Neuronal stem cell (in vitro differentiated cells): ENCODE measurements at regions not wholly inside any gene's neighbourhood (a gene's known extent, or its start where the extent isn't known, plus 50 kb on each side); places are given as distances from the start of the nearest gene placed in this dataset.

Experiments used
- DNase-seq: peaks from one replicate; pipeline ENCODE4 v3.0.0-alpha.2; 2013; ENCODE audit warnings: low spot score
- H2AFZ ChIP-seq: one replicate; pipeline ENCODE4 v1.6.1; 2013; ENCODE audit warnings: mild to moderate bottlenecking, low read length, inconsistent platforms
- H2AK5ac ChIP-seq: 2 replicates; pipeline ENCODE4 v1.6.1; 2013; ENCODE audit warnings: low read depth, mild to moderate bottlenecking, inconsistent platforms, low read length, moderate library complexity, mixed read lengths
- H2BK120ac ChIP-seq: 2 replicates; pipeline ENCODE4 v1.6.1; 2013; ENCODE audit warnings: low read depth, mild to moderate bottlenecking, inconsistent platforms, low read length, moderate library complexity, mixed read lengths
- H2BK12ac ChIP-seq: one replicate; pipeline ENCODE4 v1.6.1; 2013; ENCODE audit warnings: low read length, inconsistent platforms
- H2BK15ac ChIP-seq: 2 replicates; pipeline ENCODE4 v1.6.1; 2013; ENCODE audit warnings: mild to moderate bottlenecking, low read length, inconsistent platforms, mixed read lengths
- H2BK5ac ChIP-seq: one replicate; pipeline ENCODE4 v1.6.1; 2013; ENCODE audit warnings: inconsistent platforms, mild to moderate bottlenecking, low read length, moderate library complexity
- H3K14ac ChIP-seq: one replicate; pipeline ENCODE4 v1.6.1; 2013; ENCODE audit warnings: low read length, inconsistent platforms
- H3K18ac ChIP-seq: 2 replicates; pipeline ENCODE4 v1.6.1; 2013; ENCODE audit warnings: low read length, inconsistent platforms
- H3K23ac ChIP-seq: 2 replicates; pipeline ENCODE4 v1.6.1; 2013; ENCODE audit warnings: low read depth, mild to moderate bottlenecking, mixed read lengths, low read length, inconsistent platforms; ENCODE audit not compliant: poor library complexity
- H3K27ac ChIP-seq: replicated peaks from 3 replicates; pipeline ENCODE4 v1.5.1; 2013; ENCODE audit warnings: low read length, inconsistent platforms
- H3K27me3 ChIP-seq, 3 experiments: 2 replicates each; pipeline ENCODE4 v1.6.1; 2013; ENCODE audit warnings: low read length in 3 of 3, mild to moderate bottlenecking in 2 of 3, inconsistent platforms in 1 of 3, low read depth in 1 of 3, mixed read lengths in 1 of 3, moderate library complexity in 1 of 3; ENCODE audit not compliant: control insufficient read depth in 3 of 3, insufficient read depth in 3 of 3
- H3K36me3 ChIP-seq, 2 donors: replicated peaks in 1 of 2; 2 replicates each; pipeline ENCODE4 v1.6.1; 2013; ENCODE audit warnings: low read length in 2 of 2; ENCODE audit not compliant: control insufficient read depth in 2 of 2, insufficient read depth in 2 of 2
- H3K4ac ChIP-seq: 2 replicates; pipeline ENCODE4 v1.6.1; 2013; ENCODE audit warnings: inconsistent platforms, mild to moderate bottlenecking, low read length, moderate library complexity
- H3K4me1 ChIP-seq, 2 donors: 1 replicate in 1 of 2; 2 replicates in 1 of 2; pipeline ENCODE4 v1.6.1; 2013; ENCODE audit warnings: low read length in 2 of 2, low read depth in 1 of 2; ENCODE audit not compliant: control insufficient read depth in 2 of 2, insufficient read depth in 1 of 2
- H3K4me2 ChIP-seq: one replicate; pipeline ENCODE4 v1.6.1; 2013; ENCODE audit warnings: mild to moderate bottlenecking, low read length, inconsistent platforms; ENCODE audit not compliant: insufficient read depth, poor library complexity, severe bottlenecking
- H3K4me3 ChIP-seq, 2 donors: 2 replicates each; pipeline ENCODE4 v1.5.1; 2013; ENCODE audit warnings: low read length in 2 of 2, mild to moderate bottlenecking in 2 of 2, inconsistent platforms in 1 of 2, moderate library complexity in 1 of 2
- H3K79me1 ChIP-seq: one replicate; pipeline ENCODE4 v1.6.1; 2013; ENCODE audit warnings: low read depth, mild to moderate bottlenecking, inconsistent platforms, low read length, moderate library complexity
- H3K9ac ChIP-seq: one replicate; pipeline ENCODE4 v1.6.1; 2013; ENCODE audit warnings: mild to moderate bottlenecking, low read depth, low read length, inconsistent platforms; ENCODE audit not compliant: poor library complexity
- H3K9me3 ChIP-seq, 2 donors: replicated peaks in 1 of 2; 2 replicates each; pipeline versions ENCODE3 to v1.6.1; 2013; ENCODE audit warnings: low read length in 2 of 2, mild to moderate bottlenecking in 2 of 2, inconsistent platforms in 1 of 2, low read depth in 1 of 2, mixed read lengths in 1 of 2, moderate library complexity in 1 of 2; ENCODE audit not compliant: control insufficient read depth in 2 of 2, insufficient read depth in 1 of 2
- H4K8ac ChIP-seq: one replicate; pipeline ENCODE4 v1.6.1; 2013; ENCODE audit warnings: low read depth, mild to moderate bottlenecking, inconsistent platforms, low read length, moderate library complexity
- H4K91ac ChIP-seq: one replicate; pipeline ENCODE4 v1.6.1; 2013; ENCODE audit warnings: low read length, low read depth, mild to moderate bottlenecking, inconsistent platforms; ENCODE audit not compliant: poor library complexity
- WGBS, 2 donors: extraction: QIAGEN DNeasy Blood & Tissue Kit; methylation state at CpG; one replicate each; pipeline ENCODE4 v1.1.7; 2013; ENCODE audit warnings: missing lambda C conversion rate in 2 of 2, mixed read lengths in 1 of 2; ENCODE audit not compliant: insufficient read length in 2 of 2, insufficient replicate concordance in 1 of 2; ENCODE audit errors: extremely low coverage in 2 of 2; 5-methylcytosine and 5-hydroxymethylcytosine counted together

- Histone ChIP-seq H3K4me1 (no peaks in the 10 kb centered on the region), H3K9ac (no peak overlapping the region), H4K91ac (no peak overlapping the region), H3K4me3 (no peak overlapping the region), H2BK15ac (no peak overlapping the region), H3K79me1 (no peaks in the 10 kb centered on the region), H3K4me2 (no peak overlapping the region), H2BK120ac (no peak overlapping the region), H2BK5ac (no peak overlapping the region), H2AK5ac (no peak overlapping the region), H4K8ac (no peak overlapping the region), H3K9me3 (no peaks in the 10 kb centered on the region), H2BK12ac (no peak overlapping the region), H3K36me3 (no peaks in the 10 kb centered on the region), H3K18ac (no peak overlapping the region), H2AFZ (no peak overlapping the region), H3K23ac (no peak overlapping the region), H3K14ac (no peak overlapping the region), H3K27me3 (no peaks in the 10 kb centered on the region), H3K4ac (no peak overlapping the region), H3K27ac (no peak overlapping the region)
- no CpG with 5 or more reads among the region's 4 CpGs for WGBS, 2 donors
- no peak for DNase-seq
Measured at GRCh38 chr5:174397206-174397605, 327.2 kb upstream of the MSX2 start.

GRCh38 chr5:174398171-174398570, 326.2 kb upstream of the MSX2 start:
- H3K79me1 ChIP-seq, result no peaks in the 10 kb centered on the region
- no peak for DNase-seq
- H2BK12ac ChIP-seq, result no peak overlapping the region
- no peaks in the 10 kb centered on the region for H3K36me3 ChIP-seq
- H3K18ac ChIP-seq, result no peak overlapping the region
- H2BK120ac ChIP-seq, result no peak overlapping the region
- H2BK5ac ChIP-seq, result no peak overlapping the region
- H3K14ac ChIP-seq, result no peak overlapping the region
- H3K4me1 ChIP-seq, result no peaks in the 10 kb centered on the region
- H4K91ac ChIP-seq, result no peak overlapping the region
- H3K4ac ChIP-seq, result no peak overlapping the region
- H3K4me3 ChIP-seq, result no peak overlapping the region
- no CpG with 5 or more reads among the region's 2 CpGs for WGBS, 2 donors
- H2AK5ac ChIP-seq, result no peak overlapping the region
- H2BK15ac ChIP-seq, result no peak overlapping the region
- H4K8ac ChIP-seq, result no peak overlapping the region
- H3K27ac ChIP-seq, result no peak overlapping the region
- no peak overlapping the region for H3K9ac ChIP-seq
- no peaks in the 10 kb centered on the region for H3K9me3 ChIP-seq
- no peak overlapping the region for H3K4me2 ChIP-seq
- H2AFZ ChIP-seq, result no peak overlapping the region
- H3K23ac ChIP-seq, result no peak overlapping the region
- H3K27me3 ChIP-seq, result no peaks in the 10 kb centered on the region

GRCh38 chr5:174399411-174399810, 325.0 kb upstream of the MSX2 start:
- no peak overlapping the region for H2BK5ac ChIP-seq
- H3K4me3 ChIP-seq, result no peak overlapping the region
- H3K4ac ChIP-seq, result no peak overlapping the region
- no peak overlapping the region for H2AFZ ChIP-seq
- no peak overlapping the region for H2BK12ac ChIP-seq
- no peak overlapping the region for H3K4me2 ChIP-seq
- H3K4me1 ChIP-seq, result no peaks in the 10 kb centered on the region
- no peak overlapping the region for H4K91ac ChIP-seq
- H3K14ac ChIP-seq, result no peak overlapping the region
- WGBS, 2 donors, result no CpG with 5 or more reads among the region's 2 CpGs
- no peak overlapping the region for H2AK5ac ChIP-seq
- no peaks in the 10 kb centered on the region for H3K27me3 ChIP-seq
- no peak overlapping the region for H3K23ac ChIP-seq
- no peaks in the 10 kb centered on the region for H3K36me3 ChIP-seq
- H3K27ac ChIP-seq, result no peak overlapping the region
- no peaks in the 10 kb centered on the region for H3K79me1 ChIP-seq
- no peak overlapping the region for H2BK15ac ChIP-seq
- H2BK120ac ChIP-seq, result no peak overlapping the region
- no peak for DNase-seq
- no peak overlapping the region for H3K9ac ChIP-seq
- H3K9me3 ChIP-seq, result no peaks in the 10 kb centered on the region
- no peak overlapping the region for H3K18ac ChIP-seq
- H4K8ac ChIP-seq, result no peak overlapping the region

GRCh38 chr5:174400461-174400860, 323.9 kb upstream of the MSX2 start:
- DNase-seq, result no peak
- no peaks in the 10 kb centered on the region for H3K27me3 ChIP-seq
- H4K91ac ChIP-seq, result no peak overlapping the region
- H3K14ac ChIP-seq, result no peak overlapping the region
- H3K4me2 ChIP-seq, result no peak overlapping the region
- WGBS, 2 donors, result no CpG with 5 or more reads among the region's 3 CpGs
- H3K4me3 ChIP-seq, result no peak overlapping the region
- H2BK120ac ChIP-seq, result no peak overlapping the region
- H4K8ac ChIP-seq, result no peak overlapping the region
- H3K9me3 ChIP-seq, result no peaks in the 10 kb centered on the region
- no peak overlapping the region for H2AFZ ChIP-seq
- H3K18ac ChIP-seq, result no peak overlapping the region
- no peak overlapping the region for H3K9ac ChIP-seq
- no peak overlapping the region for H3K4ac ChIP-seq
- H2BK15ac ChIP-seq, result no peak overlapping the region
- no peak overlapping the region for H3K23ac ChIP-seq
- H2BK12ac ChIP-seq, result no peak overlapping the region
- no peak overlapping the region for H2BK5ac ChIP-seq
- H2AK5ac ChIP-seq, result no peak overlapping the region
- H3K27ac ChIP-seq, result no peak overlapping the region
- H3K79me1 ChIP-seq, result no peaks in the 10 kb centered on the region
- no peaks in the 10 kb centered on the region for H3K36me3 ChIP-seq
- no peaks in the 10 kb centered on the region for H3K4me1 ChIP-seq
